COLO668 (cell line): ENCODE measurements at regions not wholly inside any gene's neighbourhood (a gene's known extent, or its start where the extent isn't known, plus 50 kb on each side); places are given as distances from the start of the nearest gene placed in this dataset.
"Not testable (repeated sequence)": the region's sequence is repeated elsewhere in the genome, so short reads cannot be mapped to it uniquely, and the experiment has no call there.

ENCODE experiments used
- DNase-seq: peaks from one replicate; lab custom pipeline; 2025; ENCODE audit not compliant: unreplicated experiment; lab: John Stamatoyannopoulos, UW

GRCh38 chr5:33205079-33205478 lies 235.7 kb upstream of the TARS1 start:
- no peak for DNase-seq

GRCh38 chr5:33205727-33206410 lies 234.9 kb upstream of the TARS1 start:
- no peak for DNase-seq

DNA sequence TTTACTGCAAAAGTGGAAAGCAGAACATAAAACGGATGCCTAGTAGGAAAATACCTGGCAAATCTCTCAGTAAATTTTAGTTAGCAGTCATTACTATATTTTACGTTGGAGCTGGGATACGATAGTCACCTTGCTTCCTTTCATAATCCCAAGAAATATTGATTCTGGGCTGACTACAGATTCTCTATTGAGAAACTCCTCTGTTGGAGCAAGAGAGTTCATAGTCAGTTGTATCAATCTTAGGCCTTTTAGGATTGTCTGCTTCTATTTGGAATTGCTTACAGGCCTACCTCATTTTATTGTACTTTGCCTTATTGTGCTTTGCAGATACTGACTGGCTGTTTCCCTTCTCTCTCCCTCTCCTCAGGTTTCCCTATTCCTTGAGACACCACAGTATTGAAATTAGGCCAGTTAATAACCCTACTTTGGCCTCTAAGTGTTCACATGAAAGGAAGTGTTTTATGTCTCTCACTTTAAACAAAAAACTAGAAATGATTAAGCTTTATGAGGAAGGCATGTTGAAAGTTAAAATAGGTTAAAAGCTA lies 233.7 kb upstream of the TARS1 start:
- DNase-seq, result no peak

- no peak for DNase-seq
These were observed 231.5 kb upstream of the TARS1 start for GRCh38 chr5:33209252-33209651.

DNA sequence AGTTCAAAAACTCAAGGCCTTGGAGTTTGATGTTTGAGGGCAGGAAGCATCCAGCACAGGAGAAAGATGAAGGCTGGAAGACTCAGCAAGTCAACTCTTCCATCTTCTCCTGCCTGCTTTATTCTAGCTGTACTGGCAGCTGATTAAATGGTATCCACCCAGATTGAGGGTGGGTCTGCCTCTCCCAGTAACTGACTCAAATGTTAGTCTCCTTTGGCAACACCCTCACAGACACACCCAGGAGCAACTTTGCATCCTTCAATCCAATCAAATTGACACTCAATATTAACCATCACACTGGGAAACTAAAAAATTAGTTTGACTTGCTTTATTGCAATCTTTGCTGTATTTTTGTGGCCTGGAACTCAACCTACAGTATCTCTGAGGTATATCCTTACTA lies 230.5 kb upstream of the TARS1 start:
- not testable (repeated sequence) for DNase-seq

GRCh38 chr5:33210978-33211377 lies 229.8 kb upstream of the TARS1 start:
- no peak for DNase-seq

DNA sequence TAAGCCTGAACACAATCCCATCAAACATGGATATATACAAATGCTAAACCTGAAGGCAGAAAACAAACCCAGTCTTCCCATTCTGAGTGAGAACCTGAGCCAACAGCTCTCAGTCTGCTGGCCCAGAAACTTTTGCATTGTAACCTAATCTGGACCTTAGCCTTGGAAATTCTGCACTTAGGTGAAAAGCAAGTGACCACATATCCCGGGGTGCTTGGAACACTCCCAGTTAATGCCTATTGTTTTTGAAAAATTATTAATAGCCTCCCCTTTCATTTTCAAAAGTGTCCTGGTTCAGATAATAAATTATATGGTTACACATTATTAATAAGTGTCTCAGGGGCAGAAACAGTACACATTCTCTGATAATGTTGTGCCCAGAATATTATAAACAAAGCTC lies 228.3 kb upstream of the TARS1 start:
- no peak for DNase-seq

DNA sequence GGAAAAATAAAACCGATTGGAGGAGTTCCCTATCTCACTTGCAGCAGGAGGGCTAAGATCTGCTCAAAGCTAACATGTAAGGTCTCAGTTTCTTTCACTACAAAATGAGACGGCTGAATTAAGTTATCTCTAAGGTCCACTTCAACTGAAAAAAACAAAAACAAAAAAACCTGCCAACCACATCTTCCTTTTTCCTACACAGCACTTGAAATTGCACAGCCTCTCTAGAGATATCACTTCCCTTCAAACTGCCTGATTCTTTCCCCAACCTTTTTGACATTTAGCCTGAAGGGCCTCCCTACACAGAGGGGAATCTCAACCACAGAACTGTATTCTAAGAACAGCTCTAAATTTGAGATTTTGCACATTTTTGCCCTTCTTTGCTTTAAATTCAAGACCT lies 227.9 kb upstream of the TARS1 start:
- no peak for DNase-seq

DNA sequence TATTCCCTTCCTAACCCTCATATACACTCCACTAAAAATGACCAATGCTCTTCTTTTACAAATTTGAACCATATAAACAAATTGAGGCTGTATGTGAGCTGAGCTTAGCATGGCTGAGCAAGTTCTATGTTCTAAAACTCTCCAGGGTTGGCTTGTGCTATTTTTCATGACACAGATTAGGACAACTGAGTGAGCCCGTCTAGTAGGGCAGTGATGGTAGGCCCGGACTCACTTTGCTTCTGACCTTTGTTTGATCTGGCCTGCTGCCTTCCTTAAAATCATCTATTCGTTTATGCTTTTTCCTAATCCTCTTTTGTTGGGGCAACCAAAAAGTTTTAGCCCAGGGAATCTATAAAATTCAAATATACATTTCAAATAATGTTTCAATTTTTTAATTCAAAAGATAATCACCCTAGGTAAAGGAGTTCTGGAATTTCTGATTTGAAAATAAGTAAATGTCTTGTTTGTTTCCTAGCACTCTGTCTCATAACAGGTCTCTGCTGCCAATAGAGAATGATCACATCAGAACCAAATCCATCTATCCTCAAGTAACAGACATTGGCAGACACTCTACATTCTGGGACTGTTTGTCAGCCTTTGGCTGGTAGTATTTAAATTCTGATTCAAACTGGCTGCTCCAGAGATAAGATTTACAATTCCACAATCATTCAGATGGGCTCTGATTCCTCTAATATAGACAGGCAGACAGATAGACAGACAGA lies 217.0 kb upstream of the TARS1 start:
- no peak for DNase-seq

GRCh38 chr5:33224285-33224961 lies 216.3 kb upstream of the TARS1 start:
- no peak for DNase-seq

DNA sequence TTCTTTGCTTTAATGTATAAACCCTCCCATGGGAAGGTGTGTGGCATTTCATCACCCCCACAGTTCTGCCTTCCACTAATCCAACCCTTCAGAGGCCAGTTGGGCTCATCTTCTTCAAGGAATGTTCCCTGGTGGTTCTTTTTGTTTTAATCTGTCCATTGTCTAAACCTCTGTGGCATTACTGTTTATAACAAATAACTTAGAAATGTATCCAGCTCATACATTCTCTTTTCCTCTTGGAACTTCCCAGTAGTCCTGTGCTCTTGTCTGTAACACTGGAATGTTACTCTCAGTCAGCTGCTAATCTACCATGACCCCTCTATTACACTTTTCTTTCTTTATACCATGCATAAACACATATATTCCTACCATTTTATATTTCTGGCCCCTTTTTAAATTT lies 213.5 kb upstream of the TARS1 start:
- no peak for DNase-seq

GRCh38 chr5:33227746-33228145 lies 213.0 kb upstream of the TARS1 start:
- no peak for DNase-seq

- no peak for DNase-seq
These were observed 212.6 kb upstream of the TARS1 start for GRCh38 chr5:33228149-33228548.

- DNase-seq, result no peak
These were observed 211.5 kb upstream of the TARS1 start for GRCh38 chr5:33229216-33229615.

GRCh38 chr5:33230467-33231078 lies 210.2 kb upstream of the TARS1 start:
- no peak for DNase-seq

DNA sequence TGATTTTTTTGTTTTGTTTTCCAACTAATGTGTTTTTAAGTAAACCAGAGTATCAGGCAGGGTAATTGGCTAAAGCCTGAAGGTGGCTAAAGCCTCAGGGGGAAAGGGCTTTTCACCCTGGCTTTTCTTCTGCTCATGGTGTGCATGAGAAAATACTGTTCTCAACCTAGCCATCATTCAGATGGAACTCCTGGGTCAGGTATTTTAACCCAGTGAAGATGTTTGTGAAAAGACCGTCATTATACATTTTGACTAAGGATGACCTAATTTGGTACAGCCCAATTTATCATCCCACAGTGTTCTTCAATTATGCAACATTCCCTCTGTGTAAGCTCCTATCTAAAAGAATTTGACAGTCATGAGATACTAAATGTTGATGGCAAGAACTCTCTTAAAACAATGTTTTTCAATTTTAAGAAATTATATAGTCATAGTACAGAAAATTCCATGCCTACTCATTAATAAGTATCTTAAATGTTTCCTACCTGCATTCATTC lies 209.5 kb upstream of the TARS1 start:
- DNase-seq, result no peak

GRCh38 chr5:33231935-33232334 lies 208.8 kb upstream of the TARS1 start:
- DNase-seq, result no peak

DNA sequence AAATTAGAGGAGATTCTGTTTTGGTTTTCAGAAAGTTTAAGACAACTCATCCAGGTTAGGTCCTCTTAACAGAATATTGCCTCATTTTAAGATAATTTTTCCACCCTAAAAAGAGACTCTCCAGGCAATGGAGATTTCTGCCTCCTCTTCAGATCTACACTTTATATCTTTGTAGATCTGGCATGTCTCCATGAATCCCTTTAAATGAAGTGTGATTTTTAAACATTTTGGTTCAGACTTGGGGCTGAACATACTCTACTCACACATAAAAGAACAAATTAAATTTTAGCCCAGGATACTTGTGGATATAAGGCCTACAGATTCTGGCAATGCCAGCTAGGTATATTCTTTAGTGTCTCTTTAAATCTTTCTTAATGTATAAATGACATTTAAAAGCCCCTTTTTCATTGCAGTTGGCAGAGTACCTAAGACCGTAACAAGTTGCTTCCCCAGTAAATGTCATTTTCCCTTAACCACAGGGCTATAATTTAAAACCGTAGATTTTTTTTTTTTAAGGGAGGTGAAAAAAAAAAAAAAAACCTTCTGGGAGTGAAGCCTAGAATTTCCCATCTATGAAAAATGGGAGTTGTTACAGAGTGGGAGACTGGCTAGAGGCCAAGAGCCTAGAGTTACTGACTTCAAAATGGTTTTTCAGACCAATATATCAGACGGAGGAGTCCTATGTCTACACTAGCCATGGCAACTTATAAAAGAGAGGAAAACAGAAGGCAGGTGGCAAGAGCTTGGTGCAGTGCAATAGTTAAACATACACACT lies 207.8 kb upstream of the TARS1 start:
- no peak for DNase-seq

DNA sequence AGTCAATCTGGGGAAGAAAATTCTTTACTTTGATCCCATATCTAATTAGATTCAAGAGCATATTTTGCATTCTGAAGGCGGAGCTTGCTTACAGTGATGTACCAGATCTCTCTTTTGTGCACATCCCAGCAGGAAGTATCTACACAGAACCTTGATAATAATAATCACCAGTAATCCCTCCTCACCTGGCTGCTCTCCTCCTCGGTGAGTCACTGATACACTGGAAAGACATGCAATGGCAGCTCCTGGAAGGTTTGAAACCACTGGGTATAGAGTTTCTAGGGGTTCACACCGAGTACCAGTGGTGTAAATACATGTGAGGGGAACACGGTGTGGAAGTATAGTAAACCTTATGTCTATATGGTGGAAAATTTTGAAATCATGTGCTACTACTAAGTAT lies 205.5 kb upstream of the TARS1 start:
- no peak for DNase-seq

- no peak for DNase-seq
These were observed 204.9 kb upstream of the TARS1 start for GRCh38 chr5:33235824-33236223.

GRCh38 chr5:33237471-33237870 lies 203.3 kb upstream of the TARS1 start:
- DNase-seq, result no peak
